ENCODE measurements at regions not wholly inside any gene's neighbourhood (a gene's known extent, or its start where the extent isn't known, plus 50 kb on each side); places are given as distances from the start of the nearest gene placed in this dataset.

- no peak for FAIRE-seq
- no peak overlapping the region for H2BK5ac ChIP-seq (ENCODE audit: low read depth, low read length)
- H4K8ac ChIP-seq (ENCODE audit: extremely low read depth, insufficient read depth, low read length), result no peak overlapping the region
- no peak overlapping the region for H3K4me3 ChIP-seq (ENCODE audit: extremely low read depth in 1 of 4, insufficient read depth in 2 of 4, low read depth in 3 of 4, low read length in 4 of 4)
- ChIA-PET POLR2A (ENCODE audit: partially characterized antibody) (no interaction called here), CTCF (ENCODE audit: partially characterized antibody) (no interaction called here)
- peaks cover 0 to 3% of the 10 kb centered on the region in 2 experiments; a peak in 1 of 4 replicates for H3K9me3 ChIP-seq (ENCODE audit: insufficient read depth in 2 of 2, low read depth in 1 of 2, low read length in 1 of 2)
- H3K36me3 ChIP-seq (ENCODE audit: control insufficient read depth in 2 of 4, insufficient read depth in 4 of 4, low read length in 3 of 4), result no peaks in the 10 kb centered on the region
- no peaks in the 10 kb centered on the region for H3K4me1 ChIP-seq (replicated peaks in 1 of 4; ENCODE audit: control insufficient read depth in 3 of 4, insufficient read depth in 4 of 4, low read length in 3 of 4)
- H4K5ac ChIP-seq (ENCODE audit: insufficient read length, low read depth, low read length), result no peak overlapping the region
- no peak overlapping the region for H3K23ac ChIP-seq (ENCODE audit: insufficient read length)
- H2AFZ ChIP-seq (ENCODE audit: low read length), result no peak overlapping the region
- no peak overlapping the region for H2BK20ac ChIP-seq (ENCODE audit: low read length)
- no peak overlapping the region for H3K14ac ChIP-seq (ENCODE audit: insufficient read length)
- no peak overlapping the region for H4K91ac ChIP-seq (replicated peaks; ENCODE audit: insufficient read length, low read length)
- H4K20me1 ChIP-seq (replicated peaks in 1 of 2; ENCODE audit: control insufficient read depth in 1 of 2, insufficient read depth in 2 of 2, low read length in 2 of 2), result no peaks in the 10 kb centered on the region
- H3K79me1 ChIP-seq (ENCODE audit: low read depth, low read length), result no peaks in the 10 kb centered on the region
- no peak overlapping the region for H3K4ac ChIP-seq (replicated peaks; ENCODE audit: insufficient read length, low read depth, low read length)
- H2AK5ac ChIP-seq (ENCODE audit: low read depth, low read length), result no peak overlapping the region
- H2BK12ac ChIP-seq (ENCODE audit: low read depth, low read length), result no peak overlapping the region
- no peaks in the 10 kb centered on the region for H3K27me3 ChIP-seq (replicated peaks in 1 of 4; ENCODE audit: control insufficient read depth in 3 of 4, extremely low read depth in 1 of 4, insufficient read depth in 3 of 4, low read length in 3 of 4)
- H3K27ac ChIP-seq (ENCODE audit: low read depth, low read length), result no peak overlapping the region
- no peaks in the 10 kb centered on the region for H3K23me2 ChIP-seq (ENCODE audit: low read depth, low read length)
- H3K4me2 ChIP-seq (ENCODE audit: insufficient read depth in 1 of 2, low read depth in 2 of 2, low read length in 2 of 2), result no peak overlapping the region
- no peak overlapping the region for H2BK120ac ChIP-seq (replicated peaks; ENCODE audit: low read depth, low read length)
- no peak for DNase-seq (ENCODE audit: low read depth in 1 of 2, low spot score in 2 of 2)
- no peak overlapping the region for H3K9ac ChIP-seq (replicated peaks in 1 of 4; ENCODE audit: extremely low read depth in 1 of 4, low read depth in 3 of 4, low read length in 3 of 4)
- no peak overlapping the region for H3K18ac ChIP-seq (ENCODE audit: extremely low read depth, low read length)
- no peak overlapping the region for H3K56ac ChIP-seq (replicated peaks; ENCODE audit: insufficient read length, low read depth, low read length)
- H2BK15ac ChIP-seq (ENCODE audit: low read length), result no peak overlapping the region
- no peaks in the 10 kb centered on the region for H3K79me2 ChIP-seq (ENCODE audit: control insufficient read depth in 1 of 2, insufficient read depth in 2 of 2, low read length in 2 of 2)
- TF ChIP-seq POLR2A (IDR thresholded peaks at IDR 0.05; ENCODE audit: control extremely low read depth in 1 of 2, low read depth in 2 of 2, low read length in 2 of 2) (no peak), BCL11A (IDR thresholded peaks at IDR 0.05; ENCODE audit: low read depth in 2 of 2, low read length in 2 of 2) (no peak), RXRA (IDR thresholded peaks at IDR 0.05; ENCODE audit: insufficient read depth, low read depth, low read length) (no peak), KDM4A (IDR thresholded peaks at IDR 0.05; ENCODE audit: low read depth, low read length, severe bottlenecking) (no peak), SRF (IDR thresholded peaks at IDR 0.05; ENCODE audit: low read depth, low read length) (no peak), HDAC6 (IDR thresholded peaks at IDR 0.05; ENCODE audit: low read depth, low read length) (no peak), CTCF (IDR thresholded peaks at IDR 0.05; ENCODE audit: control extremely low read depth in 1 of 3, insufficient read depth in 1 of 3, low read depth in 1 of 3, low read length in 3 of 3) (no peak), MAFK (IDR thresholded peaks at IDR 0.05; ENCODE audit: low read depth, low read length) (no peak), SIN3A (conservative IDR thresholded peaks at IDR 0.05 in 1 of 2, IDR thresholded peaks at IDR 0.05 in 1 of 2; ENCODE audit: low read depth in 1 of 2, low read length in 2 of 2) (no peak), SUZ12 (IDR thresholded peaks at IDR 0.05; ENCODE audit: low read length) (no peak), BRCA1 (IDR thresholded peaks at IDR 0.05; ENCODE audit: low read depth, low read length) (no peak)
Observed at GRCh38 chr3:104642827-104643226, 723.9 kb upstream of the ALCAM start.
